Adrenal gland (tissue), 9 donors: ENCODE measurements at regions not wholly inside any gene's neighbourhood (a gene's known extent, or its start where the extent isn't known, plus 50 kb on each side); places are given as distances from the start of the nearest gene placed in this dataset.
A peak's percentile ranks its signal among the peaks of the same experiment; 100 is the strongest.

ENCODE experiments used
- DNase-seq, 7 donors: peaks; one replicate each; pipeline ENCODE4 v3.0.0-alpha.2; 2019 to 2020
- H3K27ac ChIP-seq, 5 donors: fragments of 200-600 bp; sonication (generic) in 4 of 5; 1 replicate in 3 of 5; 2 replicates in 2 of 5; pipeline versions ENCODE4 v1.5.1 to v1.8.0; 2016 to 2020; ENCODE audit warnings: mild to moderate bottlenecking in 1 of 5
- H3K27me3 ChIP-seq: fragments of 200-600 bp; 2 replicates; pipeline ENCODE4 v1.8.0; 2021
- H3K36me3 ChIP-seq, 2 donors: fragments of 200-600 bp; replicated peaks in 1 of 2; 1 replicate in 1 of 2; 2 replicates in 1 of 2; pipeline versions ENCODE4 v1.5.1 to v1.8.0; 2018 to 2022
- H3K4me1 ChIP-seq, 2 donors: fragments of 200-600 bp; replicated peaks in 1 of 2; 1 replicate in 1 of 2; 2 replicates in 1 of 2; pipeline versions ENCODE4 v1.5.1 to v1.8.0; 2018 to 2021
- H3K4me3 ChIP-seq, 4 donors: fragments of 200-600 bp; sonication (generic) in 3 of 4; one replicate each; pipeline ENCODE4 v1.5.1; 2016 to 2018
- H3K9me3 ChIP-seq, 3 donors: fragments of 200-600 bp; sonication (generic) in 1 of 3; replicated peaks in 1 of 3; 1 replicate in 2 of 3; 2 replicates in 1 of 3; pipeline versions ENCODE4 v1.5.1 to v1.8.0; 2016 to 2021
- POLR2A ChIP-seq, 2 donors: fragments of 450-650 bp; IDR thresholded peaks; one replicate each; pipeline ENCODE4 v1.6.1; 2017; ENCODE audit warnings: antibody characterized with exemption in 2 of 2, mild to moderate bottlenecking in 2 of 2, moderate library complexity in 1 of 2
- WGBS, 4 donors: extraction: QIAGEN DNeasy Blood & Tissue Kit in 2 of 4; methylation state at CpG; one replicate each; pipeline versions ENCODE4 v1.1.5 to v1.1.7; 2013 to 2017; 5-methylcytosine and 5-hydroxymethylcytosine counted together
- intact Hi-C, 2 donors: fragments of 100-400 bp; cut with DNase I; formaldehyde crosslinking; loops; one replicate each; pipeline versions ENCODE4 v1.14.1 to v1.15.0; 2022 to 2023
- TF ChIP-seq, protein P1 (sequence below), 6 experiments: fragments of 450-650 bp in 4 of 6; fragments of 200-600 bp in 2 of 6; sonication (generic) in 1 of 6; IDR thresholded peaks; 1 replicate in 5 of 6; 2 replicates in 1 of 6; pipeline versions ENCODE4 v1.5.1 to v1.8.0; 2016 to 2021; ENCODE audit warnings: antibody characterized with exemption in 6 of 6, mild to moderate bottlenecking in 2 of 6, moderate library complexity in 1 of 6
- donor health status: healthy with polysubstance abuse.
- donor health status: Bipolar disorder and iron deficiency.
- donor health status: DM: yes; HTN: yes; CAD: no.
- donor health status: DM: no; HTN: no; CAD: no.
- donor health status: DM: no; HTN: no; CAD: no.

DNA sequence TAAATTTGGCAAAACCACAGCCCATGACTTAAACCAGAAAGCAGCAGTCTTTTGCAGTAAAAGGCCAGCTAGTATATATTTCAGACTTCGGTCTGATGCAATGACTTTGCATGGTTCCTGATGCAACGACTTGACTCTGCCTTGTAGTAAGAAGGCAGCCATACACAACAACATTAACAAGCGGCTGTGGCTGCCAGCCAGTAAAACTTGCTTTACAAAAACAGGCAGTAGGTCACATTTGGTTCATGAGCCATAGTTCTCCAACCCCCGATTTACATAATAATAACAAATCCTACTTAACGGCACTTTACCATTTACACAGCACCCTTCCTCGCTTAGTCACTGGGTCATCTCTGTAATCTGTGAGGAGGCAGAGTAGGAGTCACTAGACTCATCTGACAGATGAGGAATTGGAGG is 410.3 kb downstream of the LRATD1 start:
- no peak overlapping the region for H3K4me3 ChIP-seq
- no peaks in the 10 kb centered on the region for H3K9me3 ChIP-seq
- H3K36me3 ChIP-seq: no peaks in the 10 kb centered on the region
- H3K27ac ChIP-seq: no peak overlapping the region
- no peaks in the 10 kb centered on the region for H3K4me1 ChIP-seq
- no peak for TF ChIP-seq POLR2A (IDR thresholded peaks at IDR 0.05)
- TF ChIP-seq, protein P1, sequence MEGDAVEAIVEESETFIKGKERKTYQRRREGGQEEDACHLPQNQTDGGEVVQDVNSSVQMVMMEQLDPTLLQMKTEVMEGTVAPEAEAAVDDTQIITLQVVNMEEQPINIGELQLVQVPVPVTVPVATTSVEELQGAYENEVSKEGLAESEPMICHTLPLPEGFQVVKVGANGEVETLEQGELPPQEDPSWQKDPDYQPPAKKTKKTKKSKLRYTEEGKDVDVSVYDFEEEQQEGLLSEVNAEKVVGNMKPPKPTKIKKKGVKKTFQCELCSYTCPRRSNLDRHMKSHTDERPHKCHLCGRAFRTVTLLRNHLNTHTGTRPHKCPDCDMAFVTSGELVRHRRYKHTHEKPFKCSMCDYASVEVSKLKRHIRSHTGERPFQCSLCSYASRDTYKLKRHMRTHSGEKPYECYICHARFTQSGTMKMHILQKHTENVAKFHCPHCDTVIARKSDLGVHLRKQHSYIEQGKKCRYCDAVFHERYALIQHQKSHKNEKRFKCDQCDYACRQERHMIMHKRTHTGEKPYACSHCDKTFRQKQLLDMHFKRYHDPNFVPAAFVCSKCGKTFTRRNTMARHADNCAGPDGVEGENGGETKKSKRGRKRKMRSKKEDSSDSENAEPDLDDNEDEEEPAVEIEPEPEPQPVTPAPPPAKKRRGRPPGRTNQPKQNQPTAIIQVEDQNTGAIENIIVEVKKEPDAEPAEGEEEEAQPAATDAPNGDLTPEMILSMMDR (IDR thresholded peaks at IDR 0.05): no peak
- DNase-seq: peak in 1 of 7 donors; percentile 19
- intact Hi-C loops: no loop called here
- H3K27me3 ChIP-seq: no peaks in the 10 kb centered on the region
- 65 to 90% (median 75%) methylated on average over 6 of the region's 6 CpGs for WGBS, 4 donors

DNA sequence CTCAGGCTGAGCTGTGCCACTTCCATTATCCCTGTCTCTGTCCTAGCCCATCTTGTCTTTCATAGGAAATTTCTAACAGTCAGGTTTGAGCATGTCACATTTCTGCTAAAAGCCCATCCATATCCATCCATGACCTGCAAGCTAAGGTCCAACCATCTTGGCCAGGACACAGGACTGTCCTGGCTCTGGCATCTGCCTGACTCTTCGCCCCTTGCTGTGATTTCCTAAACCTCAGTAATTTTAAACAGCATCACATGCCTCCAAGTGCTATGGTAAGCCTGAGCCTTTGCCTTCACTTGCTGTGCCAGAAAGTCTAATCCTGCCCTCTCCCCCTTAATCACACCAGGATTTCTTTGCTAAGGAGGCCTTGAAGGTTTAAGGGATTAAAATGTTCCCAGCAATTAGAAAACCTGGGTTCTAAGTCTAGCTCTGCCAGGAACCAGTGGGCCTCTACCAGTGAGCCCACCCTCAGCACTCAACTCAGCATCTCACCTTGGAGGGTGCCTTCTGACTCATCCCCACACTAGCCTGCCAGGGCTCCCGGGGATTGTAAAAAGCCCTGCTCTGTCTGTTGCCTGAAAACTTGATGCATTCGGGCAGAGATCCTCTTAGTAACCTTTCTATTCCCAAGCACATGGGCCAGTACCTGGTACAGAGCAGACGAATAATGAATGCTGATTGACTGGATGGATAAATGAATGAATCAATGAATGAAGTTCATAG is 411.0 kb downstream of the LRATD1 start:
- Histone ChIP-seq H3K9me3 (no peaks in the 10 kb centered on the region), H3K4me3 (no peak overlapping the region), H3K27ac (no peak overlapping the region), H3K36me3 (no peaks in the 10 kb centered on the region), H3K4me1 (no peaks in the 10 kb centered on the region), H3K27me3 (no peaks in the 10 kb centered on the region)
- TF ChIP-seq POLR2A (IDR thresholded peaks at IDR 0.05): no peak
- TF ChIP-seq, protein P1 (IDR thresholded peaks at IDR 0.05): no peak
- no peak for DNase-seq
- 29 to 48% (median 32%) methylated on average over 4 of the region's 4 CpGs for WGBS, 4 donors
- intact Hi-C loops: no loop called here

DNA sequence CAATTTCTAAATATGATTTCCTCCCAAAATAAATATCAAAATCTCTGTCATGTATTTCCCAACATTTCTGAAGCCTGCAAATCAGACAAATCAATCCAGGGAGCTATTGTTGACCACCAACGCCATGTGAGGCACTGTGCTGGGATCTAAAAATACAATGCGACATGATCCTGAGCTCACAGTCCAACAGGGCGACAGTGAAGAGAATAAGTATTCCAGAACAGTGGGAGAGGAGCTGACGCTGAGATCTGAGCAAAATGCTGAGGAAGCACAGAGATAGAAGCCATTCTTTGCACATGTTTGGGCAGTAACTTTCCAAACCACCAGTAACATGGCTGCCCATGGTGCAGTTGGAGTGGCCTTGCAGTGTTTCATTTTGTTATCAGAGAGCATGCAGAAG is 412.5 kb downstream of the LRATD1 start:
- intact Hi-C loops: no loop called here
- TF ChIP-seq, protein P1 (IDR thresholded peaks at IDR 0.05): no peak
- no peak for TF ChIP-seq POLR2A (IDR thresholded peaks at IDR 0.05)
- WGBS, 4 donors: 84 to 91% (median 90%) methylated on average over 4 of the region's 4 CpGs
- H3K36me3 ChIP-seq: no peaks in the 10 kb centered on the region
- H3K27me3 ChIP-seq: no peaks in the 10 kb centered on the region
- H3K9me3 ChIP-seq: no peaks in the 10 kb centered on the region
- DNase-seq: no peak
- no peak overlapping the region for H3K27ac ChIP-seq
- H3K4me3 ChIP-seq: no peak overlapping the region
- H3K4me1 ChIP-seq: no peaks in the 10 kb centered on the region

DNA sequence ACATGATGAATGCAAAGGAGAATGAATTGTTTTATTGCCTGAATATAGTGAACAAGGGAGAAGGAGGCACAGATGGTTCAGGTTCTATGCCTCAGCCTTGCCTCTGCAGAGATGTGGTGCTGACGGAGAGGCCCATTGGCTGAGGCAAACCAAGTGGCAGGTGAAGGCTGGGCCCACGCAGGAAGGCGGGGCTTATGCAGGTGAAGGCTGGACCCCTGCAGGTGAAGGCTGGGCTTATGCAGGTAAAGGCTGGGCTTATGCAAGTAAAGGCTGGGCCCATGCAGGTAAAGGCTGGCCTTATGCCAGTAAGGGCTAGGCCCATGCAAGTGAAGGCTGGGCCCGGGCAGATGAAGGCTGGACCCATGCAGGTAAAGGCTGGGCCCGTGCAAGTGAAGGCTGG is 414.7 kb downstream of the LRATD1 start:
- TF ChIP-seq, protein P1 (IDR thresholded peaks at IDR 0.05): no peak
- TF ChIP-seq POLR2A (IDR thresholded peaks at IDR 0.05): no peak

More for the DNA sequence above, 414.7 kb downstream of the LRATD1 start:
- H3K9me3 ChIP-seq: no peaks in the 10 kb centered on the region
- no peak for DNase-seq
- 70 to 93% (median 76%) methylated on average over 5 of the region's 5 CpGs for WGBS, 4 donors
- H3K4me1 ChIP-seq: no peaks in the 10 kb centered on the region
- intact Hi-C loops: no loop called here
- H3K36me3 ChIP-seq: no peaks in the 10 kb centered on the region
- no peaks in the 10 kb centered on the region for H3K27me3 ChIP-seq
- no peak overlapping the region for H3K27ac ChIP-seq
- H3K4me3 ChIP-seq: no peak overlapping the region
